SU-DHL-6 (cell line): ENCODE measurements at regions not wholly inside any gene's neighbourhood (a gene's known extent, or its start where the extent isn't known, plus 50 kb on each side); places are given as distances from the start of the nearest gene placed in this dataset.

Experiments
- H2AFZ ChIP-seq: fragments of 200-600 bp; sonication (generic); 2 replicates; pipeline ENCODE4 v1.6.1; 2014; ENCODE audit warnings: low read depth, mild to moderate bottlenecking, moderate library complexity, mixed read lengths, antibody characterized with exemption, low read length; ENCODE audit not compliant: severe bottlenecking
- H3F3A ChIP-seq: fragments of 200-600 bp; shearing (Covaris generic); 2 replicates; pipeline ENCODE4 v1.6.0; 2016; ENCODE audit warnings: antibody characterized with exemption, mild to moderate bottlenecking; ENCODE audit not compliant: insufficient read depth
- H3K27ac ChIP-seq: fragments of 200-600 bp; sonication (generic); 2 replicates; pipeline ENCODE4 v1.5.1; 2016; ENCODE audit warnings: low read depth, mild to moderate bottlenecking, low read length, moderate library complexity, mixed read lengths
- H3K27me3 ChIP-seq: fragments of 200-600 bp; sonication (generic), shearing (Covaris generic); 2 replicates; pipeline ENCODE4 v1.6.0; 2014; ENCODE audit warnings: mild to moderate bottlenecking, low read length
- H3K36me3 ChIP-seq: fragments of 200-600 bp; sonication (generic); 2 replicates; pipeline ENCODE4 v1.6.1; 2014; ENCODE audit warnings: mild to moderate bottlenecking, low read length, mixed read lengths
- H3K4me2 ChIP-seq: fragments of 300-600, 200-600 bp; shearing (Covaris generic), sonication (generic); 2 replicates; pipeline ENCODE4 v1.6.0; 2014; ENCODE audit warnings: low read length, low read depth, mild to moderate bottlenecking; ENCODE audit not compliant: poor library complexity, severe bottlenecking
- H3K4me3 ChIP-seq: fragments of 200-600 bp; sonication (generic); 2 replicates; pipeline ENCODE4 v1.5.1; 2014; ENCODE audit warnings: antibody characterized with exemption, low read length, mild to moderate bottlenecking, mixed read lengths; ENCODE audit not compliant: insufficient read depth, poor library complexity, severe bottlenecking
- H3K79me2 ChIP-seq: fragments of 200-600 bp; sonication (generic); 2 replicates; pipeline ENCODE4 v1.6.1; 2014; ENCODE audit warnings: mild to moderate bottlenecking, low read length, moderate library complexity; ENCODE audit not compliant: insufficient read depth
- H3K9ac ChIP-seq: fragments of 200-600 bp; sonication (generic); 2 replicates; pipeline ENCODE4 v1.7.0; 2014; ENCODE audit warnings: mild to moderate bottlenecking, low read length
- H3K9me2 ChIP-seq: fragments of 200-600 bp; sonication (generic); replicated peaks from 2 replicates; pipeline ENCODE4 v1.6.1; 2014; ENCODE audit warnings: low read length; ENCODE audit not compliant: insufficient read depth
- H3K9me3 ChIP-seq: fragments of 200-600 bp; sonication (generic); 2 replicates; pipeline ENCODE4 v1.6.1; 2014; ENCODE audit warnings: low read length, mixed read lengths; ENCODE audit not compliant: insufficient read depth
- H4K20me1 ChIP-seq: fragments of 200-600 bp; sonication (generic); 2 replicates; pipeline ENCODE4 v1.6.1; 2014; ENCODE audit warnings: low read depth, mild to moderate bottlenecking, antibody characterized with exemption, low read length, moderate library complexity, mixed read lengths
- EZH2phosphoT487 ChIP-seq: fragments of 200-600 bp; sonication (generic), shearing (Covaris generic); conservative IDR thresholded peaks from 2 replicates; pipeline ENCODE4 v1.6.1; 2018; ENCODE audit warnings: mild to moderate bottlenecking, antibody characterized with exemption, low read length, moderate library complexity, mixed read lengths
- TF ChIP-seq, protein P1 (sequence below): fragments of 200-600 bp; sonication (generic); IDR thresholded peaks from one replicate; pipeline ENCODE4 v1.5.1; 2017; ENCODE audit warnings: antibody characterized with exemption, mild to moderate bottlenecking, low read length, moderate library complexity; ENCODE audit not compliant: insufficient read depth, poor library complexity, severe bottlenecking

- no peaks in the 10 kb centered on the region for H3K9me2 ChIP-seq
- no peak overlapping the region for H3K4me2 ChIP-seq
- no peak overlapping the region for H3K4me3 ChIP-seq
- H3K27ac ChIP-seq: no peak overlapping the region
- no peaks in the 10 kb centered on the region for H4K20me1 ChIP-seq
- TF ChIP-seq, protein P1, sequence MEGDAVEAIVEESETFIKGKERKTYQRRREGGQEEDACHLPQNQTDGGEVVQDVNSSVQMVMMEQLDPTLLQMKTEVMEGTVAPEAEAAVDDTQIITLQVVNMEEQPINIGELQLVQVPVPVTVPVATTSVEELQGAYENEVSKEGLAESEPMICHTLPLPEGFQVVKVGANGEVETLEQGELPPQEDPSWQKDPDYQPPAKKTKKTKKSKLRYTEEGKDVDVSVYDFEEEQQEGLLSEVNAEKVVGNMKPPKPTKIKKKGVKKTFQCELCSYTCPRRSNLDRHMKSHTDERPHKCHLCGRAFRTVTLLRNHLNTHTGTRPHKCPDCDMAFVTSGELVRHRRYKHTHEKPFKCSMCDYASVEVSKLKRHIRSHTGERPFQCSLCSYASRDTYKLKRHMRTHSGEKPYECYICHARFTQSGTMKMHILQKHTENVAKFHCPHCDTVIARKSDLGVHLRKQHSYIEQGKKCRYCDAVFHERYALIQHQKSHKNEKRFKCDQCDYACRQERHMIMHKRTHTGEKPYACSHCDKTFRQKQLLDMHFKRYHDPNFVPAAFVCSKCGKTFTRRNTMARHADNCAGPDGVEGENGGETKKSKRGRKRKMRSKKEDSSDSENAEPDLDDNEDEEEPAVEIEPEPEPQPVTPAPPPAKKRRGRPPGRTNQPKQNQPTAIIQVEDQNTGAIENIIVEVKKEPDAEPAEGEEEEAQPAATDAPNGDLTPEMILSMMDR: no peak
- TF ChIP-seq EZH2phosphoT487: no peak
- H3F3A ChIP-seq: no peaks in the 10 kb centered on the region
- no peak overlapping the region for H2AFZ ChIP-seq
- H3K79me2 ChIP-seq: no peaks in the 10 kb centered on the region
- no peaks in the 10 kb centered on the region for H3K27me3 ChIP-seq
- H3K36me3 ChIP-seq: no peaks in the 10 kb centered on the region
- no peaks in the 10 kb centered on the region for H3K9me3 ChIP-seq
- no peak overlapping the region for H3K9ac ChIP-seq
Measured at GRCh38 chr5:99070822-99071221, 142.0 kb upstream of the CHD1 start.

GRCh38 chr5:99070362-99070761, 141.6 kb upstream of the CHD1 start:
- Histone ChIP-seq H3K9me3 (no peaks in the 10 kb centered on the region), H3K4me3 (no peak overlapping the region), H3F3A (no peaks in the 10 kb centered on the region), H3K9me2 (no peaks in the 10 kb centered on the region), H3K27ac (no peak overlapping the region), H4K20me1 (no peaks in the 10 kb centered on the region), H3K4me2 (no peak overlapping the region), H3K27me3 (no peaks in the 10 kb centered on the region), H3K36me3 (no peaks in the 10 kb centered on the region), H3K79me2 (no peaks in the 10 kb centered on the region), H2AFZ (no peak overlapping the region), H3K9ac (no peak overlapping the region)
- TF ChIP-seq, protein P1: no peak
- no peak for TF ChIP-seq EZH2phosphoT487

GRCh38 chr5:99068944-99069650, 140.3 kb upstream of the CHD1 start:
- H3K27me3 ChIP-seq: no peaks in the 10 kb centered on the region
- H3K9me3 ChIP-seq: no peaks in the 10 kb centered on the region
- no peak overlapping the region for H2AFZ ChIP-seq
- no peak overlapping the region for H3K9ac ChIP-seq
- H3K79me2 ChIP-seq: no peaks in the 10 kb centered on the region
- no peak overlapping the region for H3K4me3 ChIP-seq
- no peak overlapping the region for H3K27ac ChIP-seq
- TF ChIP-seq, protein P1: no peak
- no peak for TF ChIP-seq EZH2phosphoT487
- H3K36me3 ChIP-seq: no peaks in the 10 kb centered on the region
- no peaks in the 10 kb centered on the region for H4K20me1 ChIP-seq
- H3F3A ChIP-seq: no peaks in the 10 kb centered on the region
- H3K9me2 ChIP-seq: no peaks in the 10 kb centered on the region
- H3K4me2 ChIP-seq: no peak overlapping the region
